GM12892 (cell line): ENCODE measurements at regions not wholly inside any gene's neighbourhood (a gene's known extent, or its start where the extent isn't known, plus 50 kb on each side); places are given as distances from the start of the nearest gene placed in this dataset.

Experiments used
- POLR2A ChIP-seq: IDR thresholded peaks from 2 replicates; pipeline ENCODE4 v1.6.1; 2011; ENCODE audit warnings: low read depth, low read length, control low read depth
- POLR2AphosphoS5 ChIP-seq: IDR thresholded peaks from 2 replicates; pipeline ENCODE4 v1.6.1; 2011; ENCODE audit warnings: low read depth, low read length, control low read depth
- TAF1 ChIP-seq: IDR thresholded peaks from 2 replicates; pipeline ENCODE4 v1.6.1; 2011; ENCODE audit warnings: low read depth, mild to moderate bottlenecking, control low read depth, low read length, borderline replicate concordance

DNA sequence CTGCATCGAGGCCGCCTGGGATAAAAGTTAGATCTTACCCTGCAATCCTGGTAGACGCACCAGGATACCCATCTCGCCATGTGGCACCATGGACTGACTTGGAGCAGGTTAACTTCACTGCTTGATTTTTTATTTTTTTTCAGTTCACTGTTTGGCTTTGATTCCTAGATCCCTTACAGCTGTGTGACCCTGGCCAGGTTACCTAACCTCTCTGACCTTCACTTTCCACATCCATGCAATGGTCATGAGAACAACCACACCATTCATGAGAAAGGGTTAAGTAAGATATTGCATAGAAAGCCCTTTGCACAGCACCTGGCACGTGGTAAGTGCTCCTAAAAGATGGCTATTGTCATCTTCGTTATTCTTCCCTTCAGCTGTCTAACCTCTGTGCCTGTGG, 230.5 kb downstream of the SOX9 start:
- TF ChIP-seq POLR2A (no peak), TAF1 (no peak), POLR2AphosphoS5 (no peak)
